ENCODE measurements at regions not wholly inside any gene's neighbourhood (a gene's known extent, or its start where the extent isn't known, plus 50 kb on each side); places are given as distances from the start of the nearest gene placed in this dataset.
"Not testable (repeated sequence)": the region's sequence is repeated elsewhere in the genome, so short reads cannot be mapped to it uniquely, and the experiment has no call there.

DNA sequence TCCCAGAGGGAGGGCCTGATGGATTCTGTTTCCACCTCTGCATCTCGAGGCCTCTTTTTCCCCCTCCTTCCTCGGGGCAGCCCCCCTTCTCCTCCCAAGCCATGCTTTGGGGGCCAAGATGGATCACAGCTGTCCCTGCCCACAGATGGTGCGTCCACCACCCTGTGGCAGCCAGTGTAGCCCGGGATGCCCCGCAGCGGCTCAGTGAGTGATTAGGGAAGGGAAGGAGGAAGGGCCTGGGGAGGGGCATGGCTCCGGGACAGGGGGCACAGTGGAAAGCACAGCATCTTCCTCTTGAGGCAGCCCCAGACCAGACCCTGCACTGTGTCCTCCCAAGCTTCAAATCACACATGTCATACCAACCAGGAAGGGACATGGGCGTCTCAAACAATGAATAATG is 622.4 kb downstream of the MATN1 start:
- Histone ChIP-seq H3K4me3 (ENCODE audit: low read depth, low read length) (no peak overlapping the region), H3K36me3 (replicated peaks) (no peaks in the 10 kb centered on the region), H3K27ac (no peak overlapping the region), H3K27me3 (replicated peaks) (no peaks in the 10 kb centered on the region)
- no peak for TF ChIP-seq CTCF (IDR thresholded peaks at IDR 0.05; ENCODE audit: low read depth, low read length, missing control alignments)
- in situ Hi-C loops (cut with HindIII; ENCODE audit: low pct_ligation_motif_present, low sequenced_read_pairs): no loop called here
- DNase-seq: no peak

DNA sequence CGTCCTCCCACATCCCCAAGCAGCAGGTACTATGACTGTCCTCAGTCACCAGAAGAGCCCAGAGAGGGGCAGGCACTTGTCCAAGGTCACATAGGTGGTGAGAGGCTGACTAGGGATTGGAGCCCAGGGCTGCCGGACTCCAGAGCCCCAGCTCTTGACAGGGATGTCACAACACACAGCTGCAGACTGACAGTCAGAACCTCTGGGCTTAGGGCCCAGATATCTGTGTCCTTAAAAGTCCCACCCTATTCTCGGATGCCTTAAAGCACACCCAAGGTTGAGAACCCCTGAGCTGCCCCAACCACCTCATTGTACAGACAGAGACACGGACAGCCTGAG is 622.9 kb downstream of the MATN1 start:
- Histone ChIP-seq H3K27ac (no peak overlapping the region), H3K36me3 (replicated peaks) (no peaks in the 10 kb centered on the region), H3K4me3 (ENCODE audit: low read depth, low read length) (no peak overlapping the region), H3K27me3 (replicated peaks) (no peaks in the 10 kb centered on the region)
- TF ChIP-seq CTCF (IDR thresholded peaks at IDR 0.05; ENCODE audit: low read depth, low read length, missing control alignments): no peak
- no peak for DNase-seq
- in situ Hi-C loops (cut with HindIII; ENCODE audit: low pct_ligation_motif_present, low sequenced_read_pairs): no loop called here

DNA sequence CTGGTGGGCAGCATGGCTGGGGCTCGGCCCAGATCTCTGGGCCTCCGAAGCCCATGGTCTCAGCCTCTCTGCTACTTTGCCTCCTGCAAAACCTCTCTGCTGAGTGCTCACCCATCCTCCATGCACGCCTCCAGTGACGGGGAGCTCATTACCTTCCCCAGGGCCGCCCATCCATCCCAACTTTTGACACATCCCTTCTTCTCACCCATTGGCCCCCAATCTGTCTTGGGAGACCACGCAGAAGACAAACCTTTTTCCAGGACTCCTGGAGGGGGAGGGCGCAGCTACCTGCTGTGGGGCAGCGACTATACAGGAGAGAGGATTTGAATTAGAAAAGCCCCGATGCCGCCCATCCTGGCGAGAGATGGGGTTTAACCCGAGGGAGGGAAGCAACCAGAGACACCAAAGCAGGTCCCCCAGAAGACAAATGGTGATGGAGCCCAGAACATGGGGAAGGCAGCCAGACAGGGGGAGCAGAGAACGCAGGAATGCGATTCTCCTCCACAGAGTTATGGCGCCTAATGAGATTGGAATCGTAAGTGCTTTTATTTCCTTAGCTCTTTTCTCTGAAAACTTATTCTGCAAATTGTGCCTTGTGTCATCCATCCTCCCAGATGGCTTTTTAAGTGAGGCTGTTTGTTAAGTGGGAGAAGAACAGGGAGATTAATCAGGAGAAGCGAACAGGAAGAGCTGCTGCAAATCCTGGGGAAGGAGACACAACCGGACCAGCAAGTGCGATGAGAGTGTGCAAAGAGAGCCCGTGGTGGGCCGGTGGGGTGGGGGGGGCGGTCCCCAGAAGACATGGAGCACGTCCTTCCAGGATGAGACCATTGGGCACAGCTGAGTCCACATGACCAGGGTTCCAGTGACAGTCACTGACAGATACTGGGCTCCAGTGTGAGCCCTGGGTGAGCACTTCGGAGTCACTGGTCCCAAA is 623.5 kb downstream of the MATN1 start:
- H3K36me3 ChIP-seq (replicated peaks): no peaks in the 10 kb centered on the region
- in situ Hi-C loops (cut with HindIII; ENCODE audit: low pct_ligation_motif_present, low sequenced_read_pairs): no loop called here
- no peak for TF ChIP-seq CTCF (IDR thresholded peaks at IDR 0.05; ENCODE audit: low read depth, low read length, missing control alignments)

GRCh38 chr1:30097851-30098250 is 625.5 kb downstream of the MATN1 start:
- H3K27ac ChIP-seq; H3K4me3 ChIP-seq (ENCODE audit: low read depth, low read length); in situ Hi-C loops (cut with HindIII; ENCODE audit: low pct_ligation_motif_present, low sequenced_read_pairs); DNase-seq; H3K36me3 ChIP-seq (replicated peaks); H3K27me3 ChIP-seq (replicated peaks): not testable (repeated sequence)

More for the DNA sequence above, 623.5 kb downstream of the MATN1 start:
- Histone ChIP-seq H3K27ac (no peak overlapping the region), H3K4me3 (ENCODE audit: low read depth, low read length) (no peak overlapping the region), H3K27me3 (replicated peaks) (no peaks in the 10 kb centered on the region)
- no peak for DNase-seq

DNA sequence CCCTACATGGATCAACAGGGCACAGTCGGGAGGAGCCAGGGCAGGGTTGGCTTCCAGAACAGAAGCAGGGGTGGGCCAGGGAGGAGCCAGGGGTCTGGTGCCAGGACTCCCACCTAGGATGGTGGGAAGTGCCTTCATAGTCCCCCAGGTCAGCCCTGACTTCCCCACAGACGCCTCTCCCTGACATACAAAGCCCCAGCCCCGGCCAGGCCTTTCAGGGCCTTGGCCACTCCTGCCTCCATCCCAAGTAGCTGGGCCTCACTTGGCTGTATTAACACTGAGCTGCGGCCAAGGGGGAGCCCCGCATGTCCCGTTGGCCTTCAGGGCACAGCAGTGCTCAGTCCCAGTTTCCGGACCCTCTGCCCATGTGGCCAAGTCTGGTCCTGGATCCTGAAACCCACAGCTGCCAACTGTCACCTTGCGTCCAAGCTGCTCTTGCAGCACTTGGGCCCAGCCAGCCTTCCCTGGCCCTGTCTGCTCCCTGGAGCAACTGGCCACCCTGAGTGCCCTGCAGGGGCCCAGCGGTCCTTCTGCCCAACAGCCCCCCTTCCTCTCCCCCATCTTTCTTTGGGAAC is 627.8 kb downstream of the MATN1 start:
- Histone ChIP-seq H3K4me3 (ENCODE audit: low read depth, low read length) (no peak overlapping the region), H3K36me3 (replicated peaks) (no peaks in the 10 kb centered on the region), H3K27ac (no peak overlapping the region), H3K27me3 (replicated peaks) (no peaks in the 10 kb centered on the region)
- TF ChIP-seq CTCF (IDR thresholded peaks at IDR 0.05; ENCODE audit: low read depth, low read length, missing control alignments): no peak
- in situ Hi-C loops (cut with HindIII; ENCODE audit: low pct_ligation_motif_present, low sequenced_read_pairs): no loop called here
- DNase-seq: no peak

DNA sequence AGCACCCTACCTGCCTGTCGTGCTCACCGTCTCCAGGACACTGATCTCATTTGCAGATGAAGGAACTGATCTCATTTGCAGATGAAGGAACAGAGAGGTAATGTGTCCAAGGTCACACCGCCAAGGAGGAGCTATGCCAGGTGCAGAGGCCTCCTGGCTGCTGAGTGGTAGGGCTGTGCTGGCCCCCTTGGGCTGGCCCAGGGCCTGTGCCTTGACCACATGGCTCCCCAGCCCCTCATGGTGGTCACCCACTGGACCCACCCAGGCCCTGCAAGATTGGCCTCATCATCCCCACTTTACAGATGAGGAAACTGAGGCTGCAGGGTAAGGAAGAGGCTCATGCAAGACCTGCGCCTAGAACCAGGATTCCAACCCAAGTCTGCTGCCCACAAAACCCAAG is 628.3 kb downstream of the MATN1 start:
- no peak for TF ChIP-seq CTCF (IDR thresholded peaks at IDR 0.05; ENCODE audit: low read depth, low read length, missing control alignments)
- in situ Hi-C loops (cut with HindIII; ENCODE audit: low pct_ligation_motif_present, low sequenced_read_pairs): no loop called here
- H3K27me3 ChIP-seq (replicated peaks): no peaks in the 10 kb centered on the region
- DNase-seq: no peak
- H3K4me3 ChIP-seq (ENCODE audit: low read depth, low read length): no peak overlapping the region
- no peak overlapping the region for H3K27ac ChIP-seq
- no peaks in the 10 kb centered on the region for H3K36me3 ChIP-seq (replicated peaks)
